ENCODE measurements at regions not wholly inside any gene's neighbourhood (a gene's known extent, or its start where the extent isn't known, plus 50 kb on each side); places are given as distances from the start of the nearest gene placed in this dataset.

DNA sequence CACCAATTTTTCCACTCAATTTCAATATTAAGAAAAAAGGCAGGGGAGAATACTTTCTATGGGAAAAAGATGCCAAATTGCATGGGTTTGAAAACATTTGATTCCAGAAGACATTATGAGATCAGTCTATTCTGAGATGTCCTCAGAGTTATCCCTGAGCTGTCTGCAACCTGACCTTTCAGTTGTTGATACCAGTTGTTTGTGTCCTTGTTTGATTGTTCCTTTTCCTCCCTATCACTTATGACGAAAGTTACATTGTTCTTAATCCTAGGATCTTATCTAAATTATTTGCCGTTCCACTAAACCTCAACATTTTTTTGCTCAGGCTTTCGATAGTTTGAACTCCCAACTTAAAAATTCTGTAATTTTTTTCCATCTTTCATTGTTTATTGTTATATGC lies 336.3 kb upstream of the NOVA1 start:
- TF ChIP-seq, protein P1, sequence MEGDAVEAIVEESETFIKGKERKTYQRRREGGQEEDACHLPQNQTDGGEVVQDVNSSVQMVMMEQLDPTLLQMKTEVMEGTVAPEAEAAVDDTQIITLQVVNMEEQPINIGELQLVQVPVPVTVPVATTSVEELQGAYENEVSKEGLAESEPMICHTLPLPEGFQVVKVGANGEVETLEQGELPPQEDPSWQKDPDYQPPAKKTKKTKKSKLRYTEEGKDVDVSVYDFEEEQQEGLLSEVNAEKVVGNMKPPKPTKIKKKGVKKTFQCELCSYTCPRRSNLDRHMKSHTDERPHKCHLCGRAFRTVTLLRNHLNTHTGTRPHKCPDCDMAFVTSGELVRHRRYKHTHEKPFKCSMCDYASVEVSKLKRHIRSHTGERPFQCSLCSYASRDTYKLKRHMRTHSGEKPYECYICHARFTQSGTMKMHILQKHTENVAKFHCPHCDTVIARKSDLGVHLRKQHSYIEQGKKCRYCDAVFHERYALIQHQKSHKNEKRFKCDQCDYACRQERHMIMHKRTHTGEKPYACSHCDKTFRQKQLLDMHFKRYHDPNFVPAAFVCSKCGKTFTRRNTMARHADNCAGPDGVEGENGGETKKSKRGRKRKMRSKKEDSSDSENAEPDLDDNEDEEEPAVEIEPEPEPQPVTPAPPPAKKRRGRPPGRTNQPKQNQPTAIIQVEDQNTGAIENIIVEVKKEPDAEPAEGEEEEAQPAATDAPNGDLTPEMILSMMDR (IDR thresholded peaks at IDR 0.05; ENCODE audit: low read depth, low read length) = no peak
- TF ChIP-seq POLR2A (IDR thresholded peaks at IDR 0.05; ENCODE audit: extremely low read depth, insufficient read length) (no peak), MYC (IDR thresholded peaks at IDR 0.05; ENCODE audit: low read depth, low read length) (no peak)
- TF ChIP-seq, protein P2, sequence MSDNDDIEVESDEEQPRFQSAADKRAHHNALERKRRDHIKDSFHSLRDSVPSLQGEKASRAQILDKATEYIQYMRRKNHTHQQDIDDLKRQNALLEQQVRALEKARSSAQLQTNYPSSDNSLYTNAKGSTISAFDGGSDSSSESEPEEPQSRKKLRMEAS (IDR thresholded peaks at IDR 0.05; ENCODE audit: low read depth, low read length) = no peak
